ENCODE measurements at regions not wholly inside any gene's neighbourhood (a gene's known extent, or its start where the extent isn't known, plus 50 kb on each side); places are given as distances from the start of the nearest gene placed in this dataset.
"Not testable (repeated sequence)": the region's sequence is repeated elsewhere in the genome, so short reads cannot be mapped to it uniquely, and the experiment has no call there.

DNA sequence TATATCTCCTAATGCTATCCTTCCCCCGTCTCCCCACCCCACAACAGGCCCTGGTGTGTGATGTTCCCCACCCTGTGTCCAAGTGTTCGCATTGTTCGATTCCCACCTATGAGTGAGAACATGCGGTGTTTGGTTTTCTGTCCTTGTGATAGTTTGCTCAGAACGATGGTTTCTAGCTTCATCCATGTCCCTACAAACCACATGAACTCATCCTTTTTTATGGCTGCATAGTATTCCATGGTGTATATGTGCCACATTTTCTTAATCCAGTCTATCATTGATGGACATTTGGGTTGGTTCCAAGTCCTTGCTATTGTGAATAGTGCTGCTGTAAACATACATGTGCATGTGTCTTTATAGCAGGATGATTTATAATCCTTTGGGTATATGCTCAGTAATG lies 79.1 kb upstream of the NAA35 start:
- H3K4me3 Mint-ChIP-seq; H3K4me1 Mint-ChIP-seq (ENCODE audit: low read depth); DNase-seq; H3K27me3 Mint-ChIP-seq; H3K27ac Mint-ChIP-seq: not testable (repeated sequence)
- peaks cover 17% of the 10 kb centered on the region for H3K9me3 Mint-ChIP-seq
- H3K36me3 Mint-ChIP-seq (ENCODE audit: low read depth): peaks cover 24% of the 10 kb centered on the region

- H3K9me3 Mint-ChIP-seq: peaks cover 17% of the 10 kb centered on the region
- H3K4me3 Mint-ChIP-seq: no peak overlapping the region
- peaks cover 7% of the 10 kb centered on the region for H3K4me1 Mint-ChIP-seq (ENCODE audit: low read depth)
- peaks cover 23% of the 10 kb centered on the region for H3K36me3 Mint-ChIP-seq (ENCODE audit: low read depth)
- no peak for DNase-seq
- no peak overlapping the region for H3K27ac Mint-ChIP-seq
- H3K27me3 Mint-ChIP-seq: no peaks in the 10 kb centered on the region
Observed at GRCh38 chr9:85863875-85864274, 77.1 kb upstream of the NAA35 start.

DNA sequence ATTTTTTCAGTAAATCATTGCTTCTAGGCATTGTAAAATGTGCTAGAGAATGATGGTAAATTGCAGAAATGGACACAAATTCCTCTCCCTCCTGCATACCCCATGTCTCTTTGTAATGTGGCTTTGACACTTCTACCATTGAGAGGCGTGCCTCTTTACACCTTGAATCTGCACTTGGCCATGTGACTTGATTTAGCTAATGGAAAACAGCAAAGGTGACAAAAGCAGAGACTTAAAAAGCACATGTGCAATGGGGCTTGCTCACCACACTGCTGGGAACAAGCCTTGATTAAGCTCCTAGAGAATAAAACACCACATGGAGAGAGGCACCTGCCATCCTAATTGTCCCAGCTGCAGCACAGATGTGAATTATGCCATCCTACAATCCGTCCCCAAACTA lies 69.9 kb upstream of the NAA35 start:
- Mint-ChIP-seq H3K36me3 (ENCODE audit: low read depth) (no peaks in the 10 kb centered on the region), H3K9me3 (peaks cover 7% of the 10 kb centered on the region), H3K4me1 (ENCODE audit: low read depth) (no peaks in the 10 kb centered on the region), H3K4me3 (no peak overlapping the region), H3K27me3 (no peaks in the 10 kb centered on the region), H3K27ac (no peak overlapping the region)
- DNase-seq: no peak

DNA sequence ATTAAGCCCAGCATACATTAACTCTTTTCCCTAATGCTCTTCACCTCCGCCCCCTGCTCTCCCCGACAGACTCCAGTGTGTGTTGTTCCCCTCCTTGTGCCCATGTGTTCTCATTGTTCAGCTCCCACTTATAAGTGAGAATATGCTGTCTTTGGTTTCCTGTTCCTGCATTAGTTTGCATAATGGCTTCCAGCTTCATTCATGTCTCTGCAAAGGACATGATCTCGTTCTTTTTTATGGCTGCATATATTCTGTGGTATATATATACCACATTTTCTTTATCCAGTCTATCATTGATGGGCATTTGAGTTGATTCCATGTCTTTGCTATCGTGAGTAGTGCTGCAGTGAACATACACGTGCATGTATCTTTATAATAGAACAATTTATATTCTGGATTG lies 69.3 kb upstream of the NAA35 start:
- H3K36me3 Mint-ChIP-seq (ENCODE audit: low read depth); H3K27ac Mint-ChIP-seq; H3K4me3 Mint-ChIP-seq; H3K9me3 Mint-ChIP-seq; DNase-seq; H3K27me3 Mint-ChIP-seq; H3K4me1 Mint-ChIP-seq (ENCODE audit: low read depth): not testable (repeated sequence)

GRCh38 chr9:85872463-85872862 lies 68.5 kb upstream of the NAA35 start:
- DNase-seq: no peak
- Mint-ChIP-seq H3K27me3 (no peaks in the 10 kb centered on the region), H3K4me3 (no peak overlapping the region), H3K27ac (no peak overlapping the region), H3K36me3 (ENCODE audit: low read depth) (no peaks in the 10 kb centered on the region), H3K4me1 (ENCODE audit: low read depth) (no peaks in the 10 kb centered on the region), H3K9me3 (no peaks in the 10 kb centered on the region)

- Mint-ChIP-seq H3K27me3 (no peaks in the 10 kb centered on the region), H3K4me3 (no peak overlapping the region), H3K4me1 (ENCODE audit: low read depth) (no peaks in the 10 kb centered on the region)
Observed at GRCh38 chr9:85876628-85877027, 64.3 kb upstream of the NAA35 start.

GRCh38 chr9:85878872-85879597 lies 61.9 kb upstream of the NAA35 start:
- H3K4me3 Mint-ChIP-seq; H3K9me3 Mint-ChIP-seq; H3K4me1 Mint-ChIP-seq (ENCODE audit: low read depth): not testable (repeated sequence)

More at GRCh38 chr9:85876628-85877027, 64.3 kb upstream of the NAA35 start:
- Mint-ChIP-seq H3K36me3 (ENCODE audit: low read depth) (no peaks in the 10 kb centered on the region), H3K9me3 (no peaks in the 10 kb centered on the region), H3K27ac (no peak overlapping the region)
- DNase-seq: no peak

DNA sequence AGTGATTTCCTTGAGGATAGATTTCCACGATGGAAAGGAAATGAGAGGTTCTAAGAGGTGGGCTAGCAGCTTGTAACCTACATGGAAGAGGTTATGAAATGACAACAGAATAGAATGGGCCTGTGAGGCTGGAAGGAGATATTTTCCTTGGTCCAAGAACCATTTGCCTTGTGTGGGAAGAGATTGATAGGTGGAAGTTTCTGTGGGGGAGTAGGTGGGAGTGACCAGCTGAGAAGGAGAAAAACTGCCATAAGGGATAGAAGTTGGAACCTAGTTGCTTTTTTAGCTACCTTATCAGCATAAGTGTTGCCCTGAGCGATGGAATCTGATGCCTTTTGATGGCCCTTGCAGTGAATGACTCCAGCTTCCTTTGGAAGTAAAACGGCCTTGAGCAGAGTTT lies 60.4 kb upstream of the NAA35 start:
- H3K36me3 Mint-ChIP-seq (ENCODE audit: low read depth); H3K4me1 Mint-ChIP-seq (ENCODE audit: low read depth); H3K27me3 Mint-ChIP-seq; DNase-seq; H3K4me3 Mint-ChIP-seq; H3K27ac Mint-ChIP-seq; H3K9me3 Mint-ChIP-seq: not testable (repeated sequence)

More at GRCh38 chr9:85878872-85879597, 61.9 kb upstream of the NAA35 start:
- not testable (repeated sequence) for H3K27ac Mint-ChIP-seq; H3K27me3 Mint-ChIP-seq; H3K36me3 Mint-ChIP-seq (ENCODE audit: low read depth); DNase-seq

DNA sequence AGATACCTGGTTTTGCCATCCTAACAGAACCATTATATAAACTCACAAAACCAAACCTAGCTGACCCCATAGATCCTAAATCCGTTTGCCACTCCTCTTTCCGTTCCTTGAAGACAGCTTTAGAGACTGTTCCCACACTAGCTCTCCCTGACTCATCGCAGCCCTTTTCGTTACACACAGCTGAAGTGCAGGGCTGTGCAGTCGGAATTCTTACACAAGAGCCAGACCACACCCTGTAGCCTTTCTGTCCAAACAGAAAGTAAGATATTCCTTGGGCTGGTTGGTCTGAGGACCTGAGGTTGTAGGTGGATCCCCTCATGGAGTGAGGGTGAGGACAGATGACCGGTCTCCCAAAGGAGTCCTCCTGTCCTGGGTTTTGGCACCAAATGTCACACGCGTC lies 56.7 kb upstream of the NAA35 start:
- peaks cover 10% of the 10 kb centered on the region for H3K36me3 Mint-ChIP-seq (ENCODE audit: low read depth)
- no peak for DNase-seq
- H3K27ac Mint-ChIP-seq: no peak overlapping the region
- H3K27me3 Mint-ChIP-seq: no peaks in the 10 kb centered on the region
- no peak overlapping the region for H3K4me3 Mint-ChIP-seq
- H3K4me1 Mint-ChIP-seq (ENCODE audit: low read depth): no peaks in the 10 kb centered on the region
- peaks cover 4% of the 10 kb centered on the region for H3K9me3 Mint-ChIP-seq

DNA sequence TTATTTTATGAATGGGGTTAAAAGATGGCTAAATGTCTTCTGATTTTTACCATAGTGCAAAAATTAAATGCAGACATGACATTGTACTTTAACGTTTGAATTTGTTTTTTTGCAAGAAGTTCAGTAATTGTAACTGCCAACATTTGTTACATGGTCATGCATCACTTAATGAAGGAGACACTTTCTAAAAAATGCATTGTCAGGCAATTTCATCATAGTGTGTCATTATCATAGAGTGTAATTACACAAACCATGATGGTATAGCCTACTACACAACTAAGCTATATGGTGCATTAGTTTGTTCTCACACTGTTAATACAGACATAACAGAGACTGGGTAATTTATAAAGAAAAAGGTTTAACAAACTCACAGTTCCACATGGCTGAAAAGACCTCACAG lies 50.0 kb upstream of the NAA35 start:
- Mint-ChIP-seq H3K4me1 (ENCODE audit: low read depth) (no peaks in the 10 kb centered on the region), H3K36me3 (ENCODE audit: low read depth) (peaks cover 1% of the 10 kb centered on the region), H3K27ac (no peak overlapping the region), H3K27me3 (no peaks in the 10 kb centered on the region), H3K4me3 (no peak overlapping the region), H3K9me3 (peaks cover 8% of the 10 kb centered on the region)
- DNase-seq: no peak

All from activated T-cell treated with anti-CD3 and anti-CD28 coated beads, Interleukin-2, amount 50 U/mL, for 24 hours (primary cell).